ENCODE measurements at regions not wholly inside any gene's neighbourhood (a gene's known extent, or its start where the extent isn't known, plus 50 kb on each side); places are given as distances from the start of the nearest gene placed in this dataset.

- Mint-ChIP-seq H3K4me1 (ENCODE audit: low read depth) (no peaks in the 10 kb centered on the region), H3K27me3 (ENCODE audit: low read depth) (peaks cover 2% of the 10 kb centered on the region), H3K36me3 (ENCODE audit: low read depth) (no peaks in the 10 kb centered on the region), H3K9me3 (peaks cover 2% of the 10 kb centered on the region), H3K4me3 (no peak overlapping the region), H3K27ac (no peak overlapping the region)
- CTCF ChIA-PET, result no interaction called here
- intact Hi-C loops (cut with micrococcal nuclease), result no loop called here
- DNase-seq, result no peak
Measured at GRCh38 chr12:102609996-102610395, 129.6 kb upstream of the IGF1 start.

GRCh38 chr12:102603021-102603420 lies 122.7 kb upstream of the IGF1 start:
- Mint-ChIP-seq H3K27me3 (ENCODE audit: low read depth) (no peaks in the 10 kb centered on the region), H3K9me3 (peaks cover 2% of the 10 kb centered on the region), H3K27ac (no peak overlapping the region), H3K4me1 (ENCODE audit: low read depth) (no peaks in the 10 kb centered on the region), H3K4me3 (no peak overlapping the region), H3K36me3 (ENCODE audit: low read depth) (no peaks in the 10 kb centered on the region)
- CTCF ChIA-PET, result no interaction called here
- no peak for DNase-seq
- intact Hi-C loops (cut with micrococcal nuclease), result no loop called here

- Mint-ChIP-seq H3K4me3 (no peak overlapping the region), H3K9me3 (peaks cover under 1% of the 10 kb centered on the region), H3K27me3 (ENCODE audit: low read depth) (no peaks in the 10 kb centered on the region), H3K27ac (no peak overlapping the region), H3K36me3 (ENCODE audit: low read depth) (no peaks in the 10 kb centered on the region), H3K4me1 (ENCODE audit: low read depth) (no peaks in the 10 kb centered on the region)
- CTCF ChIA-PET, result no interaction called here
- intact Hi-C loops (cut with micrococcal nuclease), result no loop called here
- DNase-seq, result no peak
Measured at GRCh38 chr12:102602521-102602920, 122.2 kb upstream of the IGF1 start.

GRCh38 chr12:102601621-102602020 lies 121.3 kb upstream of the IGF1 start:
- CTCF ChIA-PET, result no interaction called here
- H3K4me3 Mint-ChIP-seq, result no peak overlapping the region

GRCh38 chr12:102596687-102597086 lies 116.3 kb upstream of the IGF1 start:
- CTCF ChIA-PET, result no interaction called here
- intact Hi-C loops (cut with micrococcal nuclease), result no loop called here
- DNase-seq, result no peak
- Mint-ChIP-seq H3K4me3 (no peak overlapping the region), H3K4me1 (ENCODE audit: low read depth) (no peaks in the 10 kb centered on the region), H3K36me3 (ENCODE audit: low read depth) (no peaks in the 10 kb centered on the region), H3K9me3 (no peaks in the 10 kb centered on the region), H3K27ac (no peak overlapping the region), H3K27me3 (ENCODE audit: low read depth) (no peaks in the 10 kb centered on the region)

More at GRCh38 chr12:102601621-102602020, 121.3 kb upstream of the IGF1 start:
- intact Hi-C loops (cut with micrococcal nuclease), result no loop called here
- no peaks in the 10 kb centered on the region for H3K4me1 Mint-ChIP-seq (ENCODE audit: low read depth)
- no peak for DNase-seq
- H3K27me3 Mint-ChIP-seq (ENCODE audit: low read depth), result no peaks in the 10 kb centered on the region
- H3K36me3 Mint-ChIP-seq (ENCODE audit: low read depth), result no peaks in the 10 kb centered on the region
- no peaks in the 10 kb centered on the region for H3K9me3 Mint-ChIP-seq
- no peak overlapping the region for H3K27ac Mint-ChIP-seq

GRCh38 chr12:102596031-102596430 lies 115.7 kb upstream of the IGF1 start:
- no peak for DNase-seq
- H3K36me3 Mint-ChIP-seq (ENCODE audit: low read depth), result no peaks in the 10 kb centered on the region
- CTCF ChIA-PET, result no interaction called here
- intact Hi-C loops (cut with micrococcal nuclease), result no loop called here
- no peaks in the 10 kb centered on the region for H3K27me3 Mint-ChIP-seq (ENCODE audit: low read depth)
- no peaks in the 10 kb centered on the region for H3K9me3 Mint-ChIP-seq
- no peak overlapping the region for H3K27ac Mint-ChIP-seq
- H3K4me1 Mint-ChIP-seq (ENCODE audit: low read depth), result no peaks in the 10 kb centered on the region
- H3K4me3 Mint-ChIP-seq, result no peak overlapping the region

GRCh38 chr12:102595315-102595714 lies 115.0 kb upstream of the IGF1 start:
- Mint-ChIP-seq H3K4me3 (no peak overlapping the region), H3K36me3 (ENCODE audit: low read depth) (no peaks in the 10 kb centered on the region), H3K27me3 (ENCODE audit: low read depth) (no peaks in the 10 kb centered on the region), H3K4me1 (ENCODE audit: low read depth) (no peaks in the 10 kb centered on the region), H3K9me3 (no peaks in the 10 kb centered on the region), H3K27ac (no peak overlapping the region)
- DNase-seq, result no peak
- CTCF ChIA-PET, result no interaction called here
- intact Hi-C loops (cut with micrococcal nuclease), result no loop called here

GRCh38 chr12:102593134-102593533 lies 112.8 kb upstream of the IGF1 start:
- Mint-ChIP-seq H3K9me3 (no peaks in the 10 kb centered on the region), H3K27ac (no peak overlapping the region), H3K27me3 (ENCODE audit: low read depth) (no peaks in the 10 kb centered on the region), H3K36me3 (ENCODE audit: low read depth) (no peaks in the 10 kb centered on the region), H3K4me3 (no peak overlapping the region), H3K4me1 (ENCODE audit: low read depth) (no peaks in the 10 kb centered on the region)
- CTCF ChIA-PET, result no interaction called here
- intact Hi-C loops (cut with micrococcal nuclease), result no loop called here
- no peak for DNase-seq

GRCh38 chr12:102592134-102592533 lies 111.8 kb upstream of the IGF1 start:
- Mint-ChIP-seq H3K36me3 (ENCODE audit: low read depth) (no peaks in the 10 kb centered on the region), H3K9me3 (no peaks in the 10 kb centered on the region), H3K27me3 (ENCODE audit: low read depth) (no peaks in the 10 kb centered on the region), H3K27ac (no peak overlapping the region), H3K4me3 (no peak overlapping the region), H3K4me1 (ENCODE audit: low read depth) (no peaks in the 10 kb centered on the region)
- CTCF ChIA-PET, result no interaction called here
- DNase-seq, result no peak
- intact Hi-C loops (cut with micrococcal nuclease), result no loop called here

- no peak for DNase-seq
- intact Hi-C loops (cut with micrococcal nuclease), result no loop called here
- Mint-ChIP-seq H3K9me3 (no peaks in the 10 kb centered on the region), H3K4me3 (no peak overlapping the region), H3K4me1 (ENCODE audit: low read depth) (no peaks in the 10 kb centered on the region), H3K27me3 (ENCODE audit: low read depth) (peaks cover 4% of the 10 kb centered on the region), H3K27ac (no peak overlapping the region), H3K36me3 (ENCODE audit: low read depth) (no peaks in the 10 kb centered on the region)
- CTCF ChIA-PET, result interaction anchor here (0.8 kb wide), 1 partner anchor 310 kb away, joined by 3 read pairs; no protein-coding TSS in a partner anchor
Measured at GRCh38 chr12:102573237-102573636, 92.9 kb upstream of the IGF1 start.

GRCh38 chr12:102571889-102572288 lies 91.5 kb upstream of the IGF1 start:
- intact Hi-C loops (cut with micrococcal nuclease), result no loop called here
- Mint-ChIP-seq H3K4me3 (no peak overlapping the region), H3K27me3 (ENCODE audit: low read depth) (peaks cover 4% of the 10 kb centered on the region), H3K36me3 (ENCODE audit: low read depth) (no peaks in the 10 kb centered on the region), H3K27ac (no peak overlapping the region), H3K9me3 (no peaks in the 10 kb centered on the region), H3K4me1 (ENCODE audit: low read depth) (no peaks in the 10 kb centered on the region)
- no peak for DNase-seq
- CTCF ChIA-PET, result no interaction called here

- peaks cover 4% of the 10 kb centered on the region for H3K27me3 Mint-ChIP-seq (ENCODE audit: low read depth)
- H3K27ac Mint-ChIP-seq, result no peak overlapping the region
- H3K4me1 Mint-ChIP-seq (ENCODE audit: low read depth), result no peaks in the 10 kb centered on the region
- intact Hi-C loops (cut with micrococcal nuclease), result no loop called here
- H3K4me3 Mint-ChIP-seq, result no peak overlapping the region
- H3K9me3 Mint-ChIP-seq, result peaks cover 4% of the 10 kb centered on the region
- CTCF ChIA-PET, result no interaction called here
- H3K36me3 Mint-ChIP-seq (ENCODE audit: low read depth), result no peaks in the 10 kb centered on the region
- no peak for DNase-seq
Measured at GRCh38 chr12:102570256-102570655, 89.9 kb upstream of the IGF1 start.

- Mint-ChIP-seq H3K4me3 (no peak overlapping the region), H3K9me3 (peaks cover 4% of the 10 kb centered on the region), H3K27ac (no peak overlapping the region), H3K4me1 (ENCODE audit: low read depth) (no peaks in the 10 kb centered on the region), H3K27me3 (ENCODE audit: low read depth) (peaks cover 4% of the 10 kb centered on the region), H3K36me3 (ENCODE audit: low read depth) (no peaks in the 10 kb centered on the region)
- intact Hi-C loops (cut with micrococcal nuclease), result no loop called here
- DNase-seq, result no peak
- CTCF ChIA-PET, result no interaction called here
Measured at GRCh38 chr12:102569803-102570202, 89.4 kb upstream of the IGF1 start.

- CTCF ChIA-PET, result no interaction called here
- no peak overlapping the region for H3K4me3 Mint-ChIP-seq
- no peaks in the 10 kb centered on the region for H3K27me3 Mint-ChIP-seq (ENCODE audit: low read depth)
- H3K36me3 Mint-ChIP-seq (ENCODE audit: low read depth), result no peaks in the 10 kb centered on the region
- H3K4me1 Mint-ChIP-seq (ENCODE audit: low read depth), result no peaks in the 10 kb centered on the region
- DNase-seq, result no peak
- intact Hi-C loops (cut with micrococcal nuclease), result no loop called here
- H3K27ac Mint-ChIP-seq, result no peak overlapping the region
- peaks cover 4% of the 10 kb centered on the region for H3K9me3 Mint-ChIP-seq
Measured at GRCh38 chr12:102568276-102568675, 87.9 kb upstream of the IGF1 start.
